Testis (tissue), 2 donors: ENCODE measurements at regions not wholly inside any gene's neighbourhood (a gene's known extent, or its start where the extent isn't known, plus 50 kb on each side); places are given as distances from the start of the nearest gene placed in this dataset.

ENCODE experiments used
- POLR2A ChIP-seq: fragments of 450-650 bp; IDR thresholded peaks from one replicate; pipeline ENCODE4 v1.6.1; 2017; ENCODE audit warnings: antibody characterized with exemption, mild to moderate bottlenecking, moderate library complexity
- TF ChIP-seq, protein P1 (sequence below), 3 experiments: fragments of 450-650 bp in 2 of 3; fragments of 200-600 bp in 1 of 3; sonication (generic) in 1 of 3; IDR thresholded peaks; one replicate each; pipeline ENCODE4 v1.5.1; 2016 to 2019; ENCODE audit warnings: antibody characterized with exemption in 3 of 3, mild to moderate bottlenecking in 2 of 3, moderate library complexity in 1 of 3

DNA sequence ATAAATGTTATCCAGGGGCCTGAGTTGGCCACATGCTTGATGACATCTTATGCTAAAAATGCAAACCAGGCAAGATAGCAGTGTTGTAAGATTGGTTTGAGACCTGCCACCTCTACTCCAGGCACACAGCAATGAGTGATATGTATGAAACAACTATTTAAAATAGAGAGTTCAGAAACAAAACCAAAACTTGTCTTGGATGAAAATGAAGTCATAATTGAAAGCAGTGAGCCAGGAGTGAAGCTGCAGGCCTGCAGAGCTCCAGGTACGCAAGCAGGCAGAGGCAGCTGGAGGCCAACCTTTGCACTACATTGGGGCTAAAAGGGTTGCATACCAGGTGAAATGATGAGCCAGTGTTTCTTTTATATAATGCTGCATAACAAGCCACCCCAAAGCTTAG is 89.2 kb upstream of the SPATS2L start:
- no peak for TF ChIP-seq POLR2A
- TF ChIP-seq, protein P1, sequence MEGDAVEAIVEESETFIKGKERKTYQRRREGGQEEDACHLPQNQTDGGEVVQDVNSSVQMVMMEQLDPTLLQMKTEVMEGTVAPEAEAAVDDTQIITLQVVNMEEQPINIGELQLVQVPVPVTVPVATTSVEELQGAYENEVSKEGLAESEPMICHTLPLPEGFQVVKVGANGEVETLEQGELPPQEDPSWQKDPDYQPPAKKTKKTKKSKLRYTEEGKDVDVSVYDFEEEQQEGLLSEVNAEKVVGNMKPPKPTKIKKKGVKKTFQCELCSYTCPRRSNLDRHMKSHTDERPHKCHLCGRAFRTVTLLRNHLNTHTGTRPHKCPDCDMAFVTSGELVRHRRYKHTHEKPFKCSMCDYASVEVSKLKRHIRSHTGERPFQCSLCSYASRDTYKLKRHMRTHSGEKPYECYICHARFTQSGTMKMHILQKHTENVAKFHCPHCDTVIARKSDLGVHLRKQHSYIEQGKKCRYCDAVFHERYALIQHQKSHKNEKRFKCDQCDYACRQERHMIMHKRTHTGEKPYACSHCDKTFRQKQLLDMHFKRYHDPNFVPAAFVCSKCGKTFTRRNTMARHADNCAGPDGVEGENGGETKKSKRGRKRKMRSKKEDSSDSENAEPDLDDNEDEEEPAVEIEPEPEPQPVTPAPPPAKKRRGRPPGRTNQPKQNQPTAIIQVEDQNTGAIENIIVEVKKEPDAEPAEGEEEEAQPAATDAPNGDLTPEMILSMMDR (IDR thresholded peaks at IDR 0.05): no peak
